ENCODE measurements at regions not wholly inside any gene's neighbourhood (a gene's known extent, or its start where the extent isn't known, plus 50 kb on each side); places are given as distances from the start of the nearest gene placed in this dataset.
A peak's percentile ranks its signal among the peaks of the same experiment; 100 is the strongest.

DNA sequence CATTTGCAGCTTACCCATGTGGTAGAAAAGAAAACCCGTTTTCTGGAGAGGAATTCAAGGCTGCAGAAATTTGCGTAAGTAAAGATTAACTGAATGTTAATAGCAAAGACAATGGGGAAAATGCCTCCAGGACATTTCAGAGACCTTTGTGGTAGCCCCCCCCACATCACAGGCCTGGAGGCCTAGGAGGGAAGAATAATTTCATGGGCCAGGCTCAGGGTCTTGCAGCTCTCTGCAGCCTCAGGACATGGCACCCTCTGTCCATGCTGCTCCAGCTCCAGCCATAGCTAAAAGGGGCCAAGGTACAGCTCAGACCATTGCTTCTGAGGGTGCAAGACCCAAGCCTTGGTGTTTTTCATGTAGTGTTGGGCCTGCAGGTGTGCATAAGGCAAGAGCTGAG, 92.7 kb upstream of the ZNF678 start:
- no peak overlapping the region for H3K27ac ChIP-seq
- TF ChIP-seq CTCF (IDR thresholded peaks at IDR 0.05), result no peak
- 83 to 93% methylated on average over 2 of the region's 2 CpGs for WGBS, 2 donors
- H3K9me3 ChIP-seq, result no peaks in the 10 kb centered on the region
- FAIRE-seq, result no peak
- no peak for ATAC-seq
- no peaks in the 10 kb centered on the region for H3K36me3 ChIP-seq
- H3K4me3 ChIP-seq, result no peak overlapping the region
- peaks cover 0 to 6% (median 0%) of the 10 kb centered on the region in 4 donors for H3K27me3 ChIP-seq
- no peak for DNase-seq
- intact Hi-C loops (cut with DNase I), result no loop called here
- no peaks in the 10 kb centered on the region for H3K4me1 ChIP-seq

DNA sequence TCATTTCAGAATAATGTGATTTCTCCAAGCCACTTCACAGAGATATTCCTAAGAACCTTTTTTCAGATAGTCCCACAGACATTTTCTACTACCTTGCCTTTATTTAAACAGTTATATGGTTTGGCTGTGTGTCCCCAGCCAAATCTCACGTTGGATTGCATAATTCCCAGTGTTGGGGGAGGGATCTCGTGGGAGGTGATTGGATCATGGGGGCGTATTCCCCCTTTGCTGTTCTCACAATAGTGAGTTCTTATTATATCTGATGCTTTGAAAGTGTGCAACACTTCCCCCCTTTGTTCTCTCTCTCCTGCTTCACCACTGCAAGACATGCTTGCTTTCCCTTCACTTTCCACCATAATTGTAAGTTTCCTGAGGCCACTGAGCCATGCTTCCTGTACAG, 93.6 kb upstream of the ZNF678 start:
- H3K4me1 ChIP-seq, result no peaks in the 10 kb centered on the region
- ATAC-seq, result no peak
- H3K36me3 ChIP-seq, result no peaks in the 10 kb centered on the region
- peaks cover 0 to 6% (median 0%) of the 10 kb centered on the region in 4 donors for H3K27me3 ChIP-seq
- intact Hi-C loops (cut with DNase I), result no loop called here
- no peaks in the 10 kb centered on the region for H3K9me3 ChIP-seq
- TF ChIP-seq CTCF (IDR thresholded peaks at IDR 0.05), result no peak
- FAIRE-seq, result no peak
- H3K27ac ChIP-seq, result no peak overlapping the region
- H3K4me3 ChIP-seq, result no peak overlapping the region
- WGBS, 2 donors, result 33 to 47% methylated on average over 3 of the region's 3 CpGs
- DNase-seq, result no peak

GRCh38 chr1:227466039-227466645, 97.2 kb upstream of the ZNF678 start:
- FAIRE-seq (no peak), ATAC-seq (no peak), DNase-seq (no peak)
- Histone ChIP-seq H3K9me3 (no peaks in the 10 kb centered on the region), H3K36me3 (no peaks in the 10 kb centered on the region), H3K27ac (no peak overlapping the region), H3K27me3 (peaks cover 0 to 6% (median 0%) of the 10 kb centered on the region in 4 donors), H3K4me3 (no peak overlapping the region), H3K4me1 (no peaks in the 10 kb centered on the region)
- WGBS, 2 donors, result 70 to 80% methylated on average over 5 of the region's 5 CpGs
- TF ChIP-seq CTCF (IDR thresholded peaks at IDR 0.05), result no peak
- intact Hi-C loops (cut with DNase I), result no loop called here

GRCh38 chr1:227465256-227465655, 98.1 kb upstream of the ZNF678 start:
- no peak for TF ChIP-seq CTCF (IDR thresholded peaks at IDR 0.05)
- no peak overlapping the region for H3K27ac ChIP-seq

GRCh38 chr1:227459977-227460376, 103.4 kb upstream of the ZNF678 start:
- H3K36me3 ChIP-seq, result no peaks in the 10 kb centered on the region
- WGBS, 2 donors, result 40 to 92% methylated on average over 1 of the region's 1 CpG
- no peak for TF ChIP-seq CTCF (IDR thresholded peaks at IDR 0.05)
- no peak overlapping the region for H3K27ac ChIP-seq
- no peak for FAIRE-seq
- H3K9me3 ChIP-seq, result no peaks in the 10 kb centered on the region
- DNase-seq, result no peak
- intact Hi-C loops (cut with DNase I), result no loop called here
- H3K27me3 ChIP-seq, result no peaks in the 10 kb centered on the region
- no peak overlapping the region for H3K4me3 ChIP-seq
- no peaks in the 10 kb centered on the region for H3K4me1 ChIP-seq
- peak in 1 of 4 donors; percentile 25 for ATAC-seq

More at GRCh38 chr1:227465256-227465655, 98.1 kb upstream of the ZNF678 start:
- Histone ChIP-seq H3K27me3 (peaks cover 0 to 6% (median 0%) of the 10 kb centered on the region in 4 donors), H3K4me3 (no peak overlapping the region), H3K9me3 (no peaks in the 10 kb centered on the region), H3K4me1 (no peaks in the 10 kb centered on the region), H3K36me3 (no peaks in the 10 kb centered on the region)
- no peak for FAIRE-seq
- intact Hi-C loops (cut with DNase I), result no loop called here
- ATAC-seq, result no peak
- 70 to 79% methylated on average over 7 of the region's 7 CpGs for WGBS, 2 donors
- no peak for DNase-seq
